HEK293 (cell line): ENCODE measurements at regions not wholly inside any gene's neighbourhood (a gene's known extent, or its start where the extent isn't known, plus 50 kb on each side); places are given as distances from the start of the nearest gene placed in this dataset.
"Not testable (repeated sequence)": the region's sequence is repeated elsewhere in the genome, so short reads cannot be mapped to it uniquely, and the experiment has no call there.

ENCODE experiments used
- CTCF ChIP-seq: fragments of 450-650 bp; formaldehyde crosslinking; IDR thresholded peaks from 2 replicates; pipeline ENCODE4 v1.5.1; 2016; ENCODE audit warnings: missing biosample characterization, missing genetic modification characterization
- ELK4 ChIP-seq: IDR thresholded peaks from 2 replicates; pipeline ENCODE4 v1.6.1; 2011; ENCODE audit warnings: mild to moderate bottlenecking, low read depth, low read length, borderline replicate concordance
- REST ChIP-seq: fragments of 450-650 bp; formaldehyde crosslinking; IDR thresholded peaks from 2 replicates; pipeline ENCODE4 v1.5.1; 2016; ENCODE audit warnings: missing biosample characterization, missing genetic modification characterization
- SALL2 ChIP-seq: fragments of 450-650 bp; formaldehyde crosslinking; IDR thresholded peaks from 2 replicates; pipeline ENCODE4 v1.5.0; 2017; ENCODE audit warnings: missing biosample characterization, mild to moderate bottlenecking, missing genetic modification characterization, borderline replicate concordance
- TCF7L2 ChIP-seq: IDR thresholded peaks from 2 replicates; pipeline ENCODE4 v1.6.1; 2011; ENCODE audit warnings: low read depth, mild to moderate bottlenecking, inconsistent platforms, low read length, moderate library complexity, borderline replicate concordance
- YY1 ChIP-seq: fragments of 450-650 bp; formaldehyde crosslinking; IDR thresholded peaks from 2 replicates; pipeline ENCODE4 v1.5.1; 2018; ENCODE audit warnings: missing biosample characterization, missing genetic modification characterization
- ZBTB7A ChIP-seq: fragments of 450-650 bp; formaldehyde crosslinking; IDR thresholded peaks from 2 replicates; pipeline ENCODE4 v1.5.1; 2016; ENCODE audit warnings: low read depth, missing biosample characterization, missing genetic modification characterization
- ZNF350 ChIP-seq: fragments of 450-650 bp; formaldehyde crosslinking; IDR thresholded peaks from 2 replicates; pipeline ENCODE4 v1.5.0; 2017; ENCODE audit warnings: missing biosample characterization, mild to moderate bottlenecking, missing genetic modification characterization
- ZNF521 ChIP-seq: fragments of 450-650 bp; formaldehyde crosslinking; IDR thresholded peaks from 2 replicates; pipeline ENCODE4 v1.5.1; 2017; ENCODE audit warnings: missing biosample characterization, mild to moderate bottlenecking, missing genetic modification characterization
- ZNF768 ChIP-seq: fragments of 450-650 bp; formaldehyde crosslinking; IDR thresholded peaks from 2 replicates; pipeline ENCODE4 v1.5.1; 2018; ENCODE audit warnings: missing biosample characterization, mild to moderate bottlenecking, missing genetic modification characterization

GRCh38 chr15:20020588-20020987 lies 521.0 kb downstream of the GOLGA6L6 start:
- TF ChIP-seq SALL2 (tag by site-specific recombination); CTCF (tag by site-specific recombination); ZBTB7A (tag by site-specific recombination); REST; ELK4; TCF7L2; YY1 (tag by site-specific recombination); ZNF521 (tag by site-specific recombination); ZNF350 (tag by site-specific recombination); ZNF768: not testable (repeated sequence)
